Right lobe of liver (tissue), 4 donors: ENCODE measurements at regions not wholly inside any gene's neighbourhood (a gene's known extent, or its start where the extent isn't known, plus 50 kb on each side); places are given as distances from the start of the nearest gene placed in this dataset.

Source experiments
- CTCF ChIP-seq, 4 donors: fragments of 200-600 bp in 3 of 4; fragments of 450-650 bp in 1 of 4; IDR thresholded peaks; one replicate each; pipeline versions ENCODE4 v1.5.1 to v1.8.0; 2016 to 2022; ENCODE audit warnings: antibody characterized with exemption in 4 of 4, mild to moderate bottlenecking in 2 of 4
- POLR2A ChIP-seq: fragments of 450-650 bp; IDR thresholded peaks from one replicate; pipeline ENCODE4 v1.6.1; 2017; ENCODE audit warnings: antibody characterized with exemption, mild to moderate bottlenecking
- donor health status: DM: no; HTN: no; CAD: no.
- donor health status: DM: no; HTN: no; CAD: no.
- donor health status: DM: no; HTN: yes; CAD: no.

- TF ChIP-seq CTCF (IDR thresholded peaks at IDR 0.05) (no peak), POLR2A (no peak)
Observed at GRCh38 chr17:83148317-83149028, 69.1 kb downstream of the METRNL start.
